ENCODE measurements at regions not wholly inside any gene's neighbourhood (a gene's known extent, or its start where the extent isn't known, plus 50 kb on each side); places are given as distances from the start of the nearest gene placed in this dataset.

DNA sequence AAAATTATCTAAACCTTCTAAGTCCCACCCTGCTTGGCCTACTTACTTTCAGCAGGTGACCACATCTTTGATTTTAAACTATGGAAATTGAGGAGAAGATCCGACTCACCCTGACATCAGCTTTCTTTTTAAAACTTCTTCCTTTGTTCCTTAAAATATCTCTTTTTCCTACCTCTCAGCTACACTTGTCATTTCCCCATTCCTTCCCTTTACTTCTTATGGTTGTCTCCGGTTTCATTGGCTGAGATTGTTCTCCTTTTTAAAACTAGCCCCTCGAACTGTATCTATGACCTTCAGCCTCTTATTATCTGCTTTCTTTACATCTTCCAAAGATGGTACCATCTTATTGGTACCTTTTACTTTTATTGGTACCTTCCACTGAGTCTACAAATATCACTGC, 87.8 kb upstream of the NRIP1 start:
- H3K9me3 Mint-ChIP-seq, result peaks cover 0 to 2% of the 10 kb centered on the region in 2 donors

DNA sequence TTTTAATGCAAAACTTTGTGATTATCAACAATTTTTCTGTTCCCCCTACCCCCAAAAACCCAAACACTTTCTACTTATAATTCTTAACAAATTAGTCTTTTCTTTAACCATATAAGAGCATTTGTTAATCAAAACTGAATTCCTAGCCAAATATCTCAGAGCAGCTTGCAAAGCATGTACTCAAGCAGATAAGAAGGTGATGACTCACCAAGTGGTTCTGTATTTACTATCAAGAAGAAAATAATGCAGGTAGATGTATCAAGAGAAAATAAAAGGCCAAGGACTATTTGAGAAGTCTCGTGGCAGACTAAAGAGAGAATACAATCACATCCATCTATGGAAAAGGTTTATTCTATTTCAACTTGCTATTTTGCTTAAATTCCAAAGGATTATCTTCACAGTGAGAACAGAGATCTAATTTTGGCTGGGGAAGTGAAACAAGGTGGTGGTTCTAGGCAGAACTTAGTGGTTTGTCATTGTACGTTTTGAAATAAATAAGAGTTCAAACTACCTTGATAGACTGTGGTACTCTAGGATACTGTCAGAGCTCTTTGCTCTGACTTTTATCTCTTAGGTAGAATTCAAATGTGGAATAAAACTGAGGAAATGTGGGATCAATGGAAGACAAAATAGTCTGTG, 94.7 kb upstream of the NRIP1 start:
- Histone ChIP-seq H3K4me3 (ENCODE audit: low read length) (no peak overlapping the region), H3K4me1 (ENCODE audit: control insufficient read depth, insufficient read depth, low read length) (no peaks in the 10 kb centered on the region), H3K9me3 (ENCODE audit: control insufficient read depth, insufficient read depth, low read length) (no peaks in the 10 kb centered on the region), H3K36me3 (ENCODE audit: control insufficient read depth, insufficient read depth, low read length) (no peaks in the 10 kb centered on the region), H3K27ac (ENCODE audit: low read length) (no peak overlapping the region), H3K27me3 (ENCODE audit: control insufficient read depth, insufficient read depth, low read length) (no peaks in the 10 kb centered on the region)
- peaks cover 5 to 14% of the 10 kb centered on the region in 2 donors for H3K27me3 Mint-ChIP-seq (ENCODE audit: low read depth in 2 of 2)
- intact Hi-C loops (cut with micrococcal nuclease), result no loop called here
- TF ChIP-seq, protein P1, sequence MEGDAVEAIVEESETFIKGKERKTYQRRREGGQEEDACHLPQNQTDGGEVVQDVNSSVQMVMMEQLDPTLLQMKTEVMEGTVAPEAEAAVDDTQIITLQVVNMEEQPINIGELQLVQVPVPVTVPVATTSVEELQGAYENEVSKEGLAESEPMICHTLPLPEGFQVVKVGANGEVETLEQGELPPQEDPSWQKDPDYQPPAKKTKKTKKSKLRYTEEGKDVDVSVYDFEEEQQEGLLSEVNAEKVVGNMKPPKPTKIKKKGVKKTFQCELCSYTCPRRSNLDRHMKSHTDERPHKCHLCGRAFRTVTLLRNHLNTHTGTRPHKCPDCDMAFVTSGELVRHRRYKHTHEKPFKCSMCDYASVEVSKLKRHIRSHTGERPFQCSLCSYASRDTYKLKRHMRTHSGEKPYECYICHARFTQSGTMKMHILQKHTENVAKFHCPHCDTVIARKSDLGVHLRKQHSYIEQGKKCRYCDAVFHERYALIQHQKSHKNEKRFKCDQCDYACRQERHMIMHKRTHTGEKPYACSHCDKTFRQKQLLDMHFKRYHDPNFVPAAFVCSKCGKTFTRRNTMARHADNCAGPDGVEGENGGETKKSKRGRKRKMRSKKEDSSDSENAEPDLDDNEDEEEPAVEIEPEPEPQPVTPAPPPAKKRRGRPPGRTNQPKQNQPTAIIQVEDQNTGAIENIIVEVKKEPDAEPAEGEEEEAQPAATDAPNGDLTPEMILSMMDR (IDR thresholded peaks at IDR 0.05), result no peak
- DNase-seq (no peak), ATAC-seq (no peak)
- H3K27ac Mint-ChIP-seq, result no peak overlapping the region
- WGBS (ENCODE audit: insufficient coverage), result 13% methylated on average over 1 of the region's 2 CpGs
- H3K4me1 Mint-ChIP-seq, result no peaks in the 10 kb centered on the region
- peaks cover 0 to 2% of the 10 kb centered on the region in 2 donors for H3K9me3 Mint-ChIP-seq
- H3K36me3 Mint-ChIP-seq, result no peaks in the 10 kb centered on the region
- H3K4me3 Mint-ChIP-seq, result no peak overlapping the region

More for the DNA sequence above, 87.8 kb upstream of the NRIP1 start:
- no peaks in the 10 kb centered on the region for H3K36me3 ChIP-seq (ENCODE audit: control insufficient read depth, insufficient read depth, low read length)
- WGBS (ENCODE audit: insufficient coverage), result 66% methylated on average over 3 of the region's 3 CpGs
- no peaks in the 10 kb centered on the region for H3K4me1 ChIP-seq (ENCODE audit: control insufficient read depth, insufficient read depth, low read length)
- no peak overlapping the region for H3K27ac ChIP-seq (ENCODE audit: low read length)
- ATAC-seq (no peak), DNase-seq (no peak)
- TF ChIP-seq, protein P1 (IDR thresholded peaks at IDR 0.05), result no peak
- Mint-ChIP-seq H3K4me1 (no peaks in the 10 kb centered on the region), H3K27ac (no peak overlapping the region), H3K36me3 (no peaks in the 10 kb centered on the region), H3K4me3 (no peak overlapping the region), H3K27me3 (ENCODE audit: low read depth in 2 of 2) (no peaks in the 10 kb centered on the region)
- no peak overlapping the region for H3K4me3 ChIP-seq (ENCODE audit: low read length)
- no peaks in the 10 kb centered on the region for H3K9me3 ChIP-seq (ENCODE audit: control insufficient read depth, insufficient read depth, low read length)
- intact Hi-C loops (cut with micrococcal nuclease), result no loop called here
- no peaks in the 10 kb centered on the region for H3K27me3 ChIP-seq (ENCODE audit: control insufficient read depth, insufficient read depth, low read length)

DNA sequence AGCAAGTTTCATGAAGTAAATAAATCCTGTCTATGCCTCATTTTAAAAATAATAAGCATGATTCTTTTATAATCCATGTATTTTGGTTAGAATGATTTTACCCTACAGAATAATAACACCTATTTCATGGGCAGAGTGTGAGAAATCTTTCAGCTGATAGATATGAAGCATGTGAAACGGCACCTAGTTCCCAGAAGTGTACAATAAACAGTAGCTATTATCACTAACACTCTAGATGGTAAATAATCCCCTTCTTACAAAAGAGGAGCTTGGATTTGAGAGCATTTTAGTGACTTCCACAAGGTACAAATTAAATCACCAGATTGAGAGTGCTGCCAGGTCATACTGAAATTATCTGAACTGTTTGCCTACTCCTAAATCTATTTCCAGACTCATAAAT, 95.3 kb upstream of the NRIP1 start:
- no CpG with 5 or more reads among the region's 1 CpG for whole genome bisulfite sequencing (ENCODE audit: insufficient coverage)
- peaks cover 6 to 19% of the 10 kb centered on the region in 2 donors for H3K27me3 Mint-ChIP-seq (ENCODE audit: low read depth in 2 of 2)
- intact Hi-C loops (cut with micrococcal nuclease), result no loop called here
- H3K9me3 Mint-ChIP-seq, result no peaks in the 10 kb centered on the region
- no peak overlapping the region for H3K4me3 ChIP-seq (ENCODE audit: low read length)
- H3K4me1 Mint-ChIP-seq, result no peaks in the 10 kb centered on the region
- H3K4me3 Mint-ChIP-seq, result no peak overlapping the region
- no peaks in the 10 kb centered on the region for H3K36me3 ChIP-seq (ENCODE audit: control insufficient read depth, insufficient read depth, low read length)
- H3K27ac ChIP-seq (ENCODE audit: low read length), result no peak overlapping the region
- H3K27ac Mint-ChIP-seq, result no peak overlapping the region
- H3K4me1 ChIP-seq (ENCODE audit: control insufficient read depth, insufficient read depth, low read length), result no peaks in the 10 kb centered on the region
- no peaks in the 10 kb centered on the region for H3K27me3 ChIP-seq (ENCODE audit: control insufficient read depth, insufficient read depth, low read length)
- TF ChIP-seq, protein P1 (IDR thresholded peaks at IDR 0.05), result no peak
- H3K9me3 ChIP-seq (ENCODE audit: control insufficient read depth, insufficient read depth, low read length), result no peaks in the 10 kb centered on the region
- no peaks in the 10 kb centered on the region for H3K36me3 Mint-ChIP-seq
- ATAC-seq (no peak), DNase-seq (no peak)

DNA sequence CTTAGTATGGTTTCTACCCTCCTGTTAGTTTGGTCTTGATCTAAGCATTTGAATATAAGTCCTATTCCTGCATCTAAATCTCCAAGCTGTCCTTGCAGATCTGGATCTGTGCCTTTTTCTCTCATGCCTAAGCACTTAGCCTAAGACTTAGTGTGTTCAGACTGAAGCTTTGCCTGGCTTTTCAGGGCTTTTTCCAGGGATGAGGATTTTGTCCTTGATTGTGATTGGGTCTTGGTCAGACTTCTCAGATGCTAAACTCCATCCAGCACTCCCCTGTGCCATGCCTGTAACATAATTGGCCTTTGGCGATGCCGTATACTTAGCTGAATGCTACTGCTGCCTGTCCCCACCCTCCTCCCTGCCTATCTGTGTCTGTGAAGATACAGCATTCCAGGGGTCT, 98.1 kb upstream of the NRIP1 start:
- H3K4me3 Mint-ChIP-seq, result no peak overlapping the region
- intact Hi-C loops (cut with micrococcal nuclease), result no loop called here
- TF ChIP-seq, protein P1 (IDR thresholded peaks at IDR 0.05), result no peak

More for the DNA sequence above, 98.1 kb upstream of the NRIP1 start:
- no peak overlapping the region for H3K27ac ChIP-seq (ENCODE audit: low read length)
- H3K4me3 ChIP-seq (ENCODE audit: low read length), result no peak overlapping the region
- 96% methylated on average over 2 of the region's 2 CpGs for WGBS (ENCODE audit: insufficient coverage)
- H3K4me1 ChIP-seq (ENCODE audit: control insufficient read depth, insufficient read depth, low read length), result no peaks in the 10 kb centered on the region
- ATAC-seq, result no peak
- Mint-ChIP-seq H3K36me3 (no peaks in the 10 kb centered on the region), H3K9me3 (no peaks in the 10 kb centered on the region), H3K27ac (no peak overlapping the region), H3K27me3 (ENCODE audit: low read depth in 2 of 2) (peaks cover 6 to 19% of the 10 kb centered on the region in 2 donors), H3K4me1 (no peaks in the 10 kb centered on the region)
- no peaks in the 10 kb centered on the region for H3K9me3 ChIP-seq (ENCODE audit: control insufficient read depth, insufficient read depth, low read length)
- H3K36me3 ChIP-seq (ENCODE audit: control insufficient read depth, insufficient read depth, low read length), result no peaks in the 10 kb centered on the region
- DNase-seq, result no peak
- no peaks in the 10 kb centered on the region for H3K27me3 ChIP-seq (ENCODE audit: control insufficient read depth, insufficient read depth, low read length)
